Activated T-cell treated with anti-CD3 and anti-CD28 coated beads for 24 hours (primary cell): ENCODE measurements at regions not wholly inside any gene's neighbourhood (a gene's known extent, or its start where the extent isn't known, plus 50 kb on each side); places are given as distances from the start of the nearest gene placed in this dataset.

Experiments used
- DNase-seq: peaks from one replicate; pipeline ENCODE4 v3.0.0-alpha.2; 2020; ENCODE audit warnings: low read depth

GRCh38 chr1:14039582-14040430, 339.8 kb downstream of the PRDM2 start:
- no peak for DNase-seq

- no peak for DNase-seq
These were observed 350.0 kb downstream of the PRDM2 start for GRCh38 chr1:14049965-14050364.

GRCh38 chr1:14055442-14056223, 355.6 kb downstream of the PRDM2 start:
- no peak for DNase-seq

- no peak for DNase-seq
These were observed 357.7 kb downstream of the PRDM2 start for GRCh38 chr1:14057640-14058039.

- no peak for DNase-seq
These were observed 361.2 kb downstream of the PRDM2 start for GRCh38 chr1:14061204-14061603.

- no peak for DNase-seq
These were observed 361.7 kb downstream of the PRDM2 start for GRCh38 chr1:14061722-14062121.

GRCh38 chr1:14062669-14063068, 362.7 kb downstream of the PRDM2 start:
- DNase-seq = no peak

- no peak for DNase-seq
These were observed 364.9 kb downstream of the PRDM2 start for GRCh38 chr1:14064649-14065442.

- no peak for DNase-seq
These were observed 365.5 kb downstream of the PRDM2 start for GRCh38 chr1:14065486-14065885.

- DNase-seq = no peak
These were observed 367.0 kb downstream of the PRDM2 start for GRCh38 chr1:14067036-14067435.

GRCh38 chr1:14067711-14068110, 367.7 kb downstream of the PRDM2 start:
- no peak for DNase-seq

- no peak for DNase-seq
These were observed 371.6 kb downstream of the PRDM2 start for GRCh38 chr1:14071581-14071980.

- no peak for DNase-seq
These were observed 380.7 kb downstream of the PRDM2 start for GRCh38 chr1:14080653-14081052.

- no peak for DNase-seq
These were observed 382.3 kb downstream of the PRDM2 start for GRCh38 chr1:14082331-14082730.

- DNase-seq = no peak
These were observed 383.3 kb downstream of the PRDM2 start for GRCh38 chr1:14083277-14083676.

- no peak for DNase-seq
These were observed 383.7 kb downstream of the PRDM2 start for GRCh38 chr1:14083706-14084105.

GRCh38 chr1:14090062-14090461, 390.1 kb downstream of the PRDM2 start:
- DNase-seq = no peak

GRCh38 chr1:14090531-14090930, 390.5 kb downstream of the PRDM2 start:
- no peak for DNase-seq

- no peak for DNase-seq
These were observed 394.8 kb downstream of the PRDM2 start for GRCh38 chr1:14094611-14095400.

- DNase-seq = no peak
These were observed 398.4 kb downstream of the PRDM2 start for GRCh38 chr1:14098294-14098913.

- DNase-seq = no peak
These were observed 400.5 kb downstream of the PRDM2 start for GRCh38 chr1:14100444-14100843.
